ENCODE measurements at regions not wholly inside any gene's neighbourhood (a gene's known extent, or its start where the extent isn't known, plus 50 kb on each side); places are given as distances from the start of the nearest gene placed in this dataset.

DNA sequence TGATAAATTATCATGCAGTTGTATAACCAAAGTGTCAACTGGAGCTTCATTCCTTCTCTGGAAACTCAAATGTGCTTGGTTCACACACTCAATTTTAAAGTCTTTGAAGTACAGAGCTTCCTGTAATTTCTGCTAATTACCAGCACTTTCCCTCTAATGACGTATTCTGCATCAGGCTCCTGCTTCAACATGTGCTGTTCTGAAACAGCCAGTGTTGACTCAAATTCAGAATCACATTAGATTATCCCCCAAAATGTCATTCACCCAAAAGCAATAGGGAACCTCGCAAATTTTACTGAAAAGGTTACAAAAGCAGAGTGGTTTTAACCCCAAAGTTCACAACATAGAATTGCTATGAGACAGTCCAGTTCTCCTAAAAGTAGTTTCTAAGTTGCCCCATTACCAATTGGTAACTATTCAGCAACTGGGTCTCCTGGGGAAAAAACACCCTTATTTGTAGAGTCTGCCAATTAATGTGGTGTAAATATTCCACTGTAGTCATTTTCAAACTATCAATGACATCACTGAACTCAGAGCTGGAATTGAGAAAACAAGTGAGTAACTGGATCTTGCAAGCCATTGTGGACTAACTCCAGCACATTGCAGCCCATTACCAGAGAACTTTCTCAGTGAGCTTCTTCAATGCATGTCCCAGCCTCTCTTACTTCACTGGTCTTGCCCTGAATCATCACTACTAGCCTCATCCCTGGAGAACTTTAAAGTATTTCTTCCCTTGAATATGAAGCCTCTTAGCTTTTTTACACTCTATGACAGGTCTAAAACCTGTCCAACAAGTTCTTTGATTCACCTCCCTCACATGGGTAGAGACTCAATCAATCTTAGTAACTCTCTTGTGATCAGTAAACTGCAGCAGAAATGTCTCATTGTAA, 955.4 kb downstream of the EFNB2 start:
- DNase-seq: no peak

DNA sequence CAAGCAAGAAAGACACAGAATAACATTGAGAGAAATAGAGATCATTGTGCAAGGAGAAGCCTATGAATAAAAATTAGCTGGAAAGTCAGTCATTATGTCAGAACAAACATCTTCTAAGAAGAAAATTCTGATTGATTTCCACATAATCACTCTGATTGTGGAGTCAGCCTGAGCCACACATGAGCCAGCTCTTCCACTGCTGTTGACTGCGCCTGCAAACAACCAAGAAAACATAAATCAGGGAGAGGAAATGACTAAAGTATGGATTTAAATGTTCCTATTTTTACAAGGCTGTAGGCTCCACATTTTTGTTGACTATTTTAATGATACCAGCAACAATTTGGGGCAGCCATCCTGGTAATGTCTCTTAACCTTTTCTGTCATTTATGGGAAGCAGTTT, 962.3 kb downstream of the EFNB2 start:
- peak; percentile 12 for DNase-seq

DNA sequence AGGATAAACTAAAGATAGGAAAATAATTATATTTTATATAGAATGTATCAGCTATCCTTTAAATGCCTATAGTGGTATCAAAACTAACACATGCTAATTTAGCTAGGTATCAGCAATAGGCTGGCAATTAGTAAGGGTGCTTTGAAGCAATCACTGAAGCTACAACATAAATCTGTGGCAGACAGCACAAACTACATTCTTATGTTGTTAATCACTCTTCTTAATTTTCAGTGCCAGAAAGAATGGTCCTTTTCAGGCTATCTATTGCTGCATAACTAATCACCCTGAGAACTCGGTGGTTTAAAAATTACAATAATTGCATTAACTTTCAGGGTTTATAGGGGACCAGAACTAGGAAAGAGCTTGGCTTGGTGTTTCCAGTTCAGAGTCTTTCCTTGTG, 963.1 kb downstream of the EFNB2 start:
- peak; percentile 12 for DNase-seq

DNA sequence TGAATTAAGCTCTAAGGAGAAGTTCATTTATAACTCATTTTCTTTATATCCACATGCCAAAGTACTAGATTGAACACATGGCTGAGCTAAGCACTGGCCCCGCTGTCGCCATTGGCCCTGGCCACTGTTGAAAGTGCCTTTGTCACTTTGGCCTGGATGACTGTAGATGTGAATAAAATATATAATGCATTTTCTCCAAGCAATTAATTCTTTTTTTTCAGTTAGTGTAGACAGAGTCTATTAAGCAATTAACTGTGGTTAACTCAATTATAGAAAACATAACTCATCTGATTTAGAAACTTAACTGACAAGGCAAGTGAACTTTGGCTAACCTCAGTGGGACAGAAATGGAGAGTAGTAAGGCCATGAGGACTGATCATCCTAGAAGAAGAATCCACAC, 965.6 kb downstream of the EFNB2 start:
- DNase-seq: no peak

DNA sequence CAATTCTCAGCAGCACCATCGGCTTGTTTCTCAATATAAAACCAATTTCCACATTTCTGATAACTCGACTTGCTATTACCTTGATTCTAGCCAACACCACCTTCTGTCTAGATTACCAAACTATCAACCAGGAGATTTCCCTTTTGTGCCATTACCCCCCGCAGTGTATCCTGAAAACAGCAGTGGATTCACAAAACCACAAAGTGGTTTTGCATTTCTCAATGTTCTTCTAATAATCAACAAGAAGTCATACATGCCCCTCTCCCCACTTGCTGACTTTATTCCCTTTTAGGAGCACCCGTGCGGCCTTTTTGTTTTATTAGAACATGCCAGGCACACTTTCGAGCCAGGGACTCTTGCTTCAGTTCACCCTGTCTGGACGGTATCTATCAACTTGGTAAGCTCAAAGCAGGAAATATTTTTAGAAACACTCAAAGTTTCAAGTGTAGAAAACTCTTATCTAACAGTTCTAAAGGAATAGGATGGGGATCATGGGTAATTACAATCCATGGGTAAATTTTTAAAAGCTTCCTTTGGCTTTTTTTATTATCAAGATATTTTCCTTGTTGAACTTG, 967.4 kb downstream of the EFNB2 start:
- DNase-seq: no peak

DNA sequence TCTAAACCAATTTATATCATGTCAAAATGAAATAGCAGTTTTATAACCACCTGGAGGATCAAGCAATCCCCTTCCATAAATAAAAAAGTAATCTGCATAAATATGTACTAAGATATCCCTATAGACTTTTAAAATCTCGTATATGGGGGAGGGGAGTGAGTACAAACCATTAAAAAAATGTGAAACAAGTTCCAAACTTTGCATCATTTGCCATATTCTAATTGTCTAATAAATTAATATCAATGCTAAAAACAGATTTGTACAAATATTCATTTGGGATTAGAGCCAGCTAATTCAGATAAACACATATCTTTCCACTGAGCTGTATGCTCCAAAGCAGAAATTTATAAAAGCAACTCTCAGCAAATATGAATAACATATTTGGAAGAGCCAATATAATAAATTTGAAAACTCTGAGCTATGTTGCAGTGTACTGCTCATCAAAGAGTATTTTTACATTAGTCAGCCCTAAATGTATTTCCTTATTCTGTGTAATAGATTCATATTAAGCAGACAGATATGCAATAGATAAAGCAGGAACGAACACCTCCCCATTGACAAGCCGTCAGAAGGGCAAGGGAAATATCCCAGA, 970.2 kb downstream of the EFNB2 start:
- no peak for DNase-seq

DNA sequence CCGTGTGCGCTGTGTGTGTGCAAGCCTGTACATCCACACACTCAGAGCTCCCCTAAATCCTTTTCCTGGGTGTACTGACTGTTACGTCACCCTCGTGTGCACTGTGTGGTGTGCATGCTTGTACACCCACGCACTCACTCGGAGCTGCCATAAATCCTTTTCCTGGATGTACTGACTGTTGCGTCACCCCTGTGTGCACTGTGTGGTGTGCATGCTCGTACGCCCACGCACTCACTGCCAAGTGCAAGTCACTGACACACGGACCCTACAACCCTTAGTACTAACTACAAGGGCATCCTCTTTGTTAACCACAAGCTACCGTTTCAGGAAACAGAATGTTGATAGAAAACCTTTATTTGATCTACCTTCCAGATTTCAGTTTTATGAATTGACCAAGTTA, 983.4 kb downstream of the EFNB2 start:
- no peak for DNase-seq

DNA sequence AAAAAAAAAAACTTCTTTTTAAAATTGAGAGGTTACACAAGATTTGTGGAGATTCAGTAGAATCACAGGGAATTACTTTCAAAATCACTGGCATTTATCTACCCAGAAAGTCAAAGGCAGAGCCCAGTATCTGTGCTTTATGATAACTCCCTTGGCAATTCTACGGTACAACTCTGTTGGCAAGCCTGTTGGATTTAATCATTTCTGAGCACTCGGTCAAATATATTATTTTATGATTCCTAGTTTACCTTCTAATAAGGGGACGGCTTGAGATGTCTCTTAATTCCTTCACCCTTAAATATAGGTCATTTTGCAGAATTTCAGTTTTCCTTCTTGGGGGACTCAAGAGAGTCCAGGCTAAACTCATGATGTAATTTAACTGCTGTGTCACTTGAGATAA, 987.6 kb downstream of the EFNB2 start:
- no peak for DNase-seq

DNA sequence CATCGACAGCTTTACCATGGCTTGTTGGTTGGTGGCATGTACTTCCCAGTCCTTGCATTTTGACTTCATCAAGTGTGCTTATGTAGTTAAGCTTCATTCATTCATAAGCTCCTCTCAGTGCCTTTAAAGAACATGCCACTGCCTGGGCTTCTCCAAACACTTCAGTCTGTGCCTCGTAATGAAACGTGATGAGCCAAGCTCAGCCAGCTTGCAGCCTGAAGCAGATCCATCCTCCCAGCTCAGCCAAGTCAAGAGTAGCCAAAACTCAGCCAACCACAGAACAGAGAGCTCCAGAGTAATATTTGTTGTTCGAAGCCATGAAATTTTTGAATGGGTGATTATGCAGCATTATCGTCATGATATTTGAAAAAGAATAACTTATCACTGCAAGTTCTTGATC, 989.7 kb downstream of the EFNB2 start:
- DNase-seq: no peak

DNA sequence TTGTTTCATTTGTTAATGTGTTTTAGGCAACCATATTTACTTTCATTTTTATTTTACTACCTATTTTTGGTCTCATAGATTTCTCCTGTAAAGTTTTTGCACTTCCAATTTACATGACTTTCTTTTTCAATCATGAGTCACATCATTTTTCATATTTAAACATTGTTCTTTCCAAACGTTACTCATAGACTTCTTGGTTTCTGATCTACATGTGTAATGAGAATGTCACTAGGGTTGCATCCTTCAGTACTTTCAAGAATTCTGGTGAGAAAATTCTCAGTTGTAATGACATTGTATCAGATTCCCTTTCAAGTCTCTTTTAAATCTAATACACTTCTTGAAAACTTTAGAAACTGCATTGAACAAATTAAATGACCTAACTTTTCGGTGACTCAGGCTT, 991.7 kb downstream of the EFNB2 start:
- DNase-seq: no peak

DNA sequence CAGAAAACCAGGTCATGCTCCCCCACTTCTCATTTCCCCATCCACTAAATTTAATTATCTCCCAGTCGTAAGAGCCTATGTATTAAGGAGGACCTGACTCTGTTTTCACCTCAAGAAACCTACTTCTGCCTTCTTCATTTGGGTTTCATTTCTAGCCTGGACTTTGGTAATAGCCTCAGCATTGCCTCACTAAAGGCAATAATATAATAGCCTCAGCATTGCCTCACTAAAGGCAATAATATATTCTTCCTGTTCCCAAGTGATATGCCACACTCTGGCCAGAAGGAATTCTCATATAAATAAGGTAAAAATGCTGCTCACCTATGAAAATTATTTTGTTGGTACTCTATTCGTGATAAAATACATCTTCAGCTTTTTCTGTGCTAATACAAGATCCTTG, 993.9 kb downstream of the EFNB2 start:
- no peak for DNase-seq

DNA sequence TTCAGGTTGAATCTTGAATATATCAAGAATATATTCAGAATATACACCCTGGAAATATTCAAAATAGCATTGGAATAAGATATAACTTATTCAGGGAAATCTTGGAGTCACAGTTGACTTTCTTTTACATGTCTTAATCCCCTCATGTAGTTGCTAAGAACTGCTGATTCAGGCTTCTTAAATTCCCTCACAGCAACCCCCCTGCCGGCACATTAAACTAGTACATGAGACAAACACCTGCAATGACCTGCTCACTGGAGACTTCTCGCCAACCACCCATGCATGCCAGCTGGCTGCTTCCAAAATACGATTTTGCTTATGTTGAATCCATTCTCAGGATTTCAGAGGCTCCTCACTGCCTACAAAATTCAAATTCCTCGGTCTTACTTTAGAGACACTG, 997.1 kb downstream of the EFNB2 start:
- no peak for DNase-seq

DNA sequence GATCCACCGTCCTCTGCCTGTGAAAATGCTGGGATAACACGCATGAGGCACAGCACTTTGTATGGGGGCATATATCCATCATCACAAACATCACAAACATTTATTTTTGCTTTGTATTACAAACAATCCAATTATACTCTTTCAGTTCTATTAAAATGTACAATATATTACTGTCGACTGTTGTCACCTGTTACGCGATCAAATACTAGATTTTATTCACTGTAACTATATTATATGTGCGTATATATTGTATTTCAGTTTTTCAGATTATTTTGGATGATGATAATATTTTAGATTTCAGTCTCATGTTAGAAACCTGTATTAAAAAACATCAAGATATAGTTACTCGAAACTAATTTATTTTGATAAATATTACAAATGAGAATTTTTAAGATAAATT, 998.3 kb downstream of the EFNB2 start:
- no peak for DNase-seq

DNA sequence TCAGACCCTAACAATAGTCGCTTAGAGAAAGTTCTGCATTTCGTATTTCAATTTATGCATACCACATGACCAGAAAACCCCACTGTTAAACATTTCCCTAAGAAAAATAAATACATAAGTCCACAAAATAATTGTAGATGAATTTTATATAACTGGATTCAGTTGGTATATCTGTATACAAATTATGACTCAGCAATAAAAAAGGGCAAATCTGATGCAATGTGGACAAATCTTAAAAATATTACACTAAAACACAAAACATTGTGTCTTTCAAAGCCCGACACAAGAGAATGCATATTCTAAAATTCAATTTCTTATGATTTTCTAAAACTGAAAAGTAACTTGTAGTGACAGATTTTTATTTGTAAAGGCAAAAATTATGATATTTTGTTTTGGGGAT, 1005.0 kb downstream of the EFNB2 start:
- no peak for DNase-seq

DNA sequence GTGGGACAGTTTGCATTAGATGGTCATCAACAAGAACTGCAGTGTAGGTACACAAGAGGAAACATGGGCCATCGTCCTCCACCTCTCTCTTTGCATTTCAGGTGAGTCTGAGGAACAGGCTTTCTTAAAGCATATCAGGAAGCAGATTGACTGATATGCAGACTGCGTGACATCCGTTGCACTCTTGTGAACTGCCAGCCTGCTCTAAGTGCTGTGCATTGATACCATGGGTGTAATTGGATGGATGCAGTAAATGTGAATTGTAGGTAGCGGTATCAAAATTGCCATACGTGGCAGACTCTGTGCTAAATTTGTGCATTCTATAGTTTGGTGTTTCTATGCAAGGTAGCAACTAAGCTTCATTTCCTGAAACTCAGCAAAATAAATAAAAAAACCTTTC, 1008.3 kb downstream of the EFNB2 start:
- DNase-seq: no peak

DNA sequence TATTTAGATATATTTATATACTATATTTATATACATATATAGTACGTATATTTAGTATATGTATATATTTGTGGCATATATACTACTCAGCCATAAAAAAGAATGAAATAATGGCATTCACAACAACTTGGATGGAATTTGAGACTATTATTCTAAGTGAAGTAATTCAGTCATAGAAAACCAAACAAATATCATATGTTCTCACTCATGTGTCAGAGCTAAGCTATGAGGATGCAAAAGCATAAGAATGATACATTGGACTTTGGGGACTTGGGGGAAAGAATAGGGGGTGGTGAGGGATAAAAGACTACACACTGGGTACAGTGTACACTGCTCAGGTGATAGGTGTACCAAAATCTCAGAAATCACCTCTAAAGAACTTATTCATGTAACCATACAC, 1015.7 kb downstream of the EFNB2 start:
- DNase-seq: peak; percentile 3

DNA sequence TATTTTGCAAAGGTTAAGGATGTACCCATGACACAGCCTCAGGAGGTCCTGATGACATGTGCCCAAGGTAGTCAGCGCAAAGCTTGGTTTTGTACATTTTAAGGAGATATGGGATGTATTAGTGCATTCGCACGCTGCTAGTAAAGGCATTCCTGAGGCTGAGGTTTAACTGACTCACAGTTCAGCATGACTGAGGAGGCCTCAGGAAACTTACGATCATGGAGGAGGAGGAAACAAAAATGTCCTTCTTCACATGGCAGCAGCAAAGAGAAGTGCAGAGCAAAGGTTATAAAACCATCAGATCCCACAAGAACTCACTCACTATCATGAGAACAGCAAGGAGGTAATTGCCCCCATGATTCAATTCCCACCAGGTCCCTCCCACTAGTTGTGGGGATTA, 1017.4 kb downstream of the EFNB2 start:
- DNase-seq: peak; percentile 17

DNA sequence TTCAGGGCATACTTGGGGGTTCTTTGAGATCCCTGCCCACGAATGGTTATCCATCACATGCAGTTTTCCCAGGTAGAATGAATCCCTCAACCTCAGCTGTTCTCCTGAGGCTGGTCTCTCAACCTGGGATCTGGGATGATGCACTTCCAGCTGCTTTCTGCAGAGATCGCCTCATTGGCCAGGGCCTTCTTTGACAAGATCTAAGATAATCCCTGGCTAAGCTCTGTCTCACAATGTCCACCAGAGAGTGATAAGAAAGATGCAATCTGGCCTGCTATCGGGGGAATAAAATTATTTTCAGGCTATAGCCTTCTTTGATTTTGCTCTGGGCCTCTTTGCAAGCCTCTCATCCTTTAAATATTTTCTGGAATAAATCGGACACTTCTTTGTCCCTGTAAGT, 1021.1 kb downstream of the EFNB2 start:
- no peak for DNase-seq

DNA sequence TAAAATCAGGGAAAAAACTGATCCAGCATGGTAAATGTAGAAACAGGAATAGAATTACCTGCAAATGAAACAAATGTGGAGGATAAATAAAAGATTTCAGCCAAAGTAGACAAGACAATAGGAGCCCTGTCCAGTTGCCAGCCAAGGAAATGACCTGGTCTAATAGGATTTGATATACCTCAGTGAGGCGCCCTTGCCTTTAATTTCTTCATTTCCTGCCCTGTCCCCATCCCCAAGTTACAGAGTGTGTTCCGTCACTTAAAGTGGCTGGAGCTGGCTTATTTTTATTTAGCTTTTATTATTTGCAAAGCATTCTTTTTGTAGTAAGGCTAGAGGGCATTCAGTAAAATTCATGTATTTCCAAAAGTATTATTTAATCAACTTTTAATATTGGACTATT, 1022.0 kb downstream of the EFNB2 start:
- DNase-seq: no peak

DNA sequence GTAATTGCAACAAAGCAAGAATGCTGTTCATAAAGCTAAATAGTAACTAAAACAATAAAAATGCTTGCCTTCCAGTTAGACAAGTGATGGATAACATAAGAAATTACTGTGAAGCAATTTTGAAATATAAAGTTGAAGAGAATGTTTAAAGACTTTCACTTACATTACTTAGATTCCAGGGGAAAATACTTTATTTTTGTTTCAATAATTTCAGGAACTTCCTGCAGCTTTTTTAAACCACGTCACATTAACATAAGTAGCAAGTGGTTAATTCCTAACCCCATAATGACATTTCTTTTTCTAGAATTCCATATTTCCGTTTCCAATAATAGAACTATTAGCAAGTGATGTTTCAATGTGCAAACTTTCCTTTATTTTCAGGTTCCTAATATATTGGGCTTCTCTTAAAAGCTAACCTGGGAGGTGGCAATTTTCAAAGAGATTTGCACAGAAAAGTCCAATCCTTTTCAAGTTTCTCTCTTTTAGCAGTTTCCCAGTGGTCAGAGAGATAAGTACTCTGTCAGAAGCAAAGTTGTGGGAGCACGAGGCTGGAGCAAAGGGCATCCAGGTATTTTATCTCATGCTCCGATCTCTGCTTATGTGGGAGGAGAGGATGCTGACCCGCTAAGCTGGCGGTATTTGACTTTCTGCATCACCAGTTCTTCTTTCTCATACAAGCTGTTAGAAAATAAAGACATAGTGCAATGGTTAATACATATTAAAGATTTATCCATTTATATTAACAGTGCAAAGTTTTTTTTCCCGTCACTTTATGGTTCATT, 1025.3 kb downstream of the EFNB2 start:
- peak; percentile 3 for DNase-seq

DNA sequence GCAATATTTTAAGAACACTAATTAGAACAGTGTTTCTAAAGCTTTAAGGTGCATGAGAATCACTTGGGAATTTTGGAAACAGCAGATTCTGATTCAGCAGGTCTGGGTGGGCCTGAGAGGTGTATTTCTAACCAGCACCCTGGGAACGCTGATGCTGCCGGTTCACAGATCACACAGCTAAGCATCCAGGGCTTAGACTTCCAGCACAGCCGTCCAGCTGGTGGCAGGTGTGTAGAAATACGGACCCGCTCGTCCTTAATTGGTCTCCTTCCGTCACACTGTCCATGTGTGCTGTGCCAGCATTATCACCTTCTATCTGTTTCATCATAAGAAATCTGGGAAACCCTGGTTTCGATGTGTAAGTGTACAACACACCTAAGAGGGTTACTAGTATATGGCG, 1029.0 kb downstream of the EFNB2 start:
- no peak for DNase-seq

DNA sequence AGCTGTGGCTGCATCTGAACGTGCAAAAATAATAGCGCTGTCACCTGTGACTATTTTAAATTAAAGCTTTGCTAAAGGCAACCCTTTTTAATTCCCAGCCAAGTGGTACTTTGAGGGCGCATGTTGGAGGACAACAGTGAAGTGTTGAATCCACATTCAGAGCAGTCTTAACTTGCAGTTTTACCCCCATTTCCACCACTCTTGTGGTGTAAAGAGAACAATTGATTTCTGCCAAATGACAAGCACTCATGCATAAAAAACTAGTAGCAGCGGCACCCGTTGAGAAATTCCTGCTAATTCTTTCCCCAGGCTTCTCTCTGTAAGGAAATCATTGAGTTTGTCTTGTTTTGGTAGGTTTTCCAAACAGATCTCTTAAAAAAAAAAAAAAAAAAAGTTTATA, 1033.3 kb downstream of the EFNB2 start:
- no peak for DNase-seq

DNA sequence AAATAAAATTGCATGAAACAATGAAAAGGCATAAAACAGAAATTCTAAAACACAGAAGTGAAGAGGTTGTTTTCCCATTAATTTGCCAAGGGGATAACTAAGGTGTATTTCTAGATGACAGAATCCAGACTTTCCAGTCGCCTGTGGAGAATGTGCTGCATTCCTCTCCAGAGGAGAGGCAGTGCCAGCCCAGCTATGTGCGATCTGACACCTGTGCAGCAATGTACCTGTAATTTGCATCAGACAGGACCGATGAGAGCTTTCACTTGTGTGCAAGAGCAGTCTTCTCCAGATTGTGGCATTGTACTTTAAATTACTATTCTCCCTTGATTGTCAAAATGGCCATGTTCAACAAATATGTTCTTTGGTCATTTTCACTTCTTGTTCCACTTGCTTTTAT, 1037.9 kb downstream of the EFNB2 start:
- DNase-seq: no peak

DNA sequence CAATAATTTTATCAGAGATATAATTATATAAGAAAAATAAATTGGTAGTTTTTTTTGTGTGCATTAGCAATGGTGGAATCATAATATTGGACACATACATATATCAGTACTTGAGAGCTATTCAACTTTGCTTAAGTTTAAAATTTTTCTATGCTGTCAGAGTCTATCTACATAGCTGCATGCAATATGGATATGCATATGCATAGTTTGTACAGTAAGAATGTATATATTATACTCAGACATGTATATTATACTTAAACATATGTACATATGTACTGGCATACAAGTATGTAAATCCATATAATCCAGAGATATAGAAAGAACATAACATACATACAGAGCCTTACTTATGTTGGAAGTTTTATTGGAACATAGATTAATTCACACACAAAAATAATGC, 1043.2 kb downstream of the EFNB2 start:
- DNase-seq: no peak

Data from EL (cell line).